ENCODE measurements at regions not wholly inside any gene's neighbourhood (a gene's known extent, or its start where the extent isn't known, plus 50 kb on each side); places are given as distances from the start of the nearest gene placed in this dataset.

DNA sequence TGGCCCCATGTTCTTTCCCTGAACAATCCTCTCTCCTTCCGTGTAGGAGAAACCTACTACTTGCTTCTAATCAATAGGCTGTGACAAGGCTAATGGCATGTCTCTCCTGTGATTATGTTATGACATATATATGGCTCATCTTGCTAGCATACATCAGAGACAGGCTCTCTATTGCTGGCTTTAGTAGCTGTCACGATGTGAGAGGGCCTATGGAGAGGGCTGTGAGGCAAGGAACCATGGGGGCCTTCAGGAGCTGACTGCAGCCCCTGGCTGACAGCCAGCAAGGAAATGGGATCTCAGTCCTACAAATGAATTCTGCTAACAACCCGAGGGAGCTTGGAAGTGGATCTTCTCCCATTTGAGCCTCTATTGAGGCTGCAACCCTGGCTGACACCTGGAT, 96.3 kb downstream of the EOMES start:
- H3K9ac ChIP-seq (ENCODE audit: insufficient read length) = no peak overlapping the region
- H3K27ac ChIP-seq = no peak overlapping the region
- H3K36me3 ChIP-seq (ENCODE audit: insufficient read depth, low read length) = no peaks in the 10 kb centered on the region
- H3K9me3 ChIP-seq (ENCODE audit: low read depth, low read length) = no peaks in the 10 kb centered on the region
- no peak for DNase-seq (ENCODE audit: low read depth, low spot score)
- H3K4me3 ChIP-seq = no peak overlapping the region
- TF ChIP-seq EZH2 (IDR thresholded peaks at IDR 0.05) = no peak
- TF ChIP-seq FOXP2 (optimal IDR thresholded peaks at IDR 0.05; ENCODE audit: control extremely low read depth, extremely low read length, insufficient read depth) = no peak

DNA sequence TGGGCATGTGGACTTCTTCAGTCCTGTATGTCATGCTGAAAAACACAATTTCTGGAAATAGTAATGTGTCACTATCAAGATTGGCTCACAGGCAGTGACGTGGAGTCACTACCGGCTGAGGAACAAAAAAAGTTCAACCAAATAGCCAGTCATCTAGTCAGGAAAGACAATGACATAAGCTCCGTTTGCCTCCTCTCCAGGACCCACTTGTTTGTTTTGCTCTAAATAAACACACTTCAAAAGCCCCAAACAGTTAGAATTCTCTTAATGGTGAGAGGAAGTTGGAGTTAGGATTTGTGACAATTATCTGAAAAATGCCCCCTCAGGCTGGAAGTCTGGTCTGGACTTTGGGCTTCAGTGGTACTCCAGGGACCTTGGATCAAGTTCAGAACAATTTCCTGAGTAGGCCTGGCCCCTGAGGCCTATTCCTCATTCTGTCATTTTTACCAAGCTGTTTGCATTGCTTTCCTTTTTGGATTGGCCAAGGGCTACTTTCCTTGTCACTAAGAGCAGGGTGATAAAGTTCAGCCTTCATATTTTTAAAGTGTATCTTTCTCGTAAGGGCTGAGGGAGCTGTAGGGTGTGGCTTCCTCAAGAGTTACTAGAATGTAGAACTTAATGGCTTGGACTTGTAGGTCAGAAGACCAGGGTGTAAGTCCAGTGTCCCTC, 98.9 kb downstream of the EOMES start:
- no peak overlapping the region for H3K4me3 ChIP-seq
- H3K9me3 ChIP-seq (ENCODE audit: low read depth, low read length) = no peaks in the 10 kb centered on the region
- TF ChIP-seq POLR2AphosphoS5 (IDR thresholded peaks at IDR 0.05; ENCODE audit: borderline replicate concordance, low read depth, low read length) = no peak
- no peak for TF ChIP-seq FOXP2 (optimal IDR thresholded peaks at IDR 0.05; ENCODE audit: control extremely low read depth, extremely low read length, insufficient read depth)
- no peak for TF ChIP-seq EZH2 (IDR thresholded peaks at IDR 0.05)
- no peak for DNase-seq (ENCODE audit: low read depth, low spot score)
- H3K9ac ChIP-seq (ENCODE audit: insufficient read length) = no peak overlapping the region
- no peaks in the 10 kb centered on the region for H3K36me3 ChIP-seq (ENCODE audit: insufficient read depth, low read length)
- H3K27ac ChIP-seq = no peak overlapping the region

DNA sequence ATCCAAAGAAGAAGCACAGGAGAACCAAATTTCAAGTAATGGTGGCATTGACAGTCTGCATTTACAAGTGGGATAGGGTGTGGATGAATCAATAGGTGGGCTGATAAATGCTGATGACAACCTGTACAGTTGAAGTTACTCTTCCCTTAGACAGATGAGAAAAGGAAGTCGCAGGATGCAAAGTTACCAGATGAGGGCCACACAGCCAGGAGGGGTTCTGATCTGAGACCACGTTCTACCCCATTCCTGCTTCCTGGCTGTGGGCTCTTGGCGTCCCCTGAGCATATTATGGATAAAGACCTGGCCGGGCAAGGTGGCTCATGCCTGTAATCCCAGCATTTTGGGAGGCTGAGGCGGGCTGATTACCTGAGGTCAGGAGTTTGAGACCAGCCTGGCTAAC, 104.6 kb downstream of the EOMES start:
- Histone ChIP-seq H3K9me3 (ENCODE audit: low read depth, low read length) (no peaks in the 10 kb centered on the region), H3K9ac (ENCODE audit: insufficient read length) (no peak overlapping the region), H3K36me3 (ENCODE audit: insufficient read depth, low read length) (no peaks in the 10 kb centered on the region), H3K27ac (no peak overlapping the region), H3K4me3 (no peak overlapping the region)
- TF ChIP-seq POLR2AphosphoS5 (IDR thresholded peaks at IDR 0.05; ENCODE audit: borderline replicate concordance, low read depth, low read length) = no peak
- no peak for TF ChIP-seq FOXP2 (optimal IDR thresholded peaks at IDR 0.05; ENCODE audit: control extremely low read depth, extremely low read length, insufficient read depth)
- TF ChIP-seq EZH2 (IDR thresholded peaks at IDR 0.05) = no peak
- DNase-seq (ENCODE audit: low read depth, low spot score) = no peak

DNA sequence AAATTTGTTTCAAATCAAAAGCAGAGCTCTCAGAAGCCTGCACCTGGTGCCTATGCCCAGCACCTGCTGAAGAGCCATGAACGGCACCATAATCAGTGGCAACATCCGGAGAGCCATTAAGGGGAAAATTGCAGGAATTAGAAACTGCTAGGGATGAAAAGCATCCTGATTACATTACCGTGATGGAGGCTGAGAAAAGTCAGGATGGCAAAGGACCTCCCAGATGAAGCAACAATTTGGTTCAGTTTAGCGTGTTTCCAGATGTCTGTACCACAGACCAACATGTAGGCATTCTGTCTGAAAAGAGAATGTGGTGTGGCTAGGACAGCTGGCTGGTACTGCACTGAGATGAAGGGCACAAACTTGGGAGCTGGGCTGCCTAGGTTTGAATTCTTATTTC, 106.1 kb downstream of the EOMES start:
- no peak overlapping the region for H3K27ac ChIP-seq
- H3K36me3 ChIP-seq (ENCODE audit: insufficient read depth, low read length) = no peaks in the 10 kb centered on the region
- no peak for TF ChIP-seq POLR2AphosphoS5 (IDR thresholded peaks at IDR 0.05; ENCODE audit: borderline replicate concordance, low read depth, low read length)
- TF ChIP-seq FOXP2 (optimal IDR thresholded peaks at IDR 0.05; ENCODE audit: control extremely low read depth, extremely low read length, insufficient read depth) = no peak
- no peak for TF ChIP-seq EZH2 (IDR thresholded peaks at IDR 0.05)

DNA sequence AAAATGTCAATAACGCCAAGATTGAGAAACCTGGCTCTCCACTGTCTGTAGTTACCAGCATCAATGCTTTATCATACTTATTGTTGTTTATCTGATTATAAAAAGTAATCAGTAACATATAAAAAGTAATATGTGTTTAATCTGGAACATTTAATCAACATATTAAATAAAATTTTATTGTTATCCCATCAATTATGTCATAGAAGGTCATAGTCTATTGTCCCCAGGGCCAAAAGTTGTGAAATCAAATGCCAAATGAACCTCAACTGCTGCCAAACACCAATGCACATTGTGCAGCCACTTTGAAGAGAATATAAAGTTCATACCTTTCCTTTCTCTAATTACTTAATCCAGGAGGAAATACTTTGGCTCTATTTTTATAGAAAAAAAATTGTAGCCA, 106.6 kb downstream of the EOMES start:
- no peak overlapping the region for H3K27ac ChIP-seq
- TF ChIP-seq FOXP2 (optimal IDR thresholded peaks at IDR 0.05; ENCODE audit: control extremely low read depth, extremely low read length, insufficient read depth) = no peak
- no peak for TF ChIP-seq POLR2AphosphoS5 (IDR thresholded peaks at IDR 0.05; ENCODE audit: borderline replicate concordance, low read depth, low read length)
- TF ChIP-seq EZH2 (IDR thresholded peaks at IDR 0.05) = no peak
- no peaks in the 10 kb centered on the region for H3K9me3 ChIP-seq (ENCODE audit: low read depth, low read length)
- H3K9ac ChIP-seq (ENCODE audit: insufficient read length) = no peak overlapping the region
- no peaks in the 10 kb centered on the region for H3K36me3 ChIP-seq (ENCODE audit: insufficient read depth, low read length)
- DNase-seq (ENCODE audit: low read depth, low spot score) = no peak
- no peak overlapping the region for H3K4me3 ChIP-seq

More for the DNA sequence above, 106.1 kb downstream of the EOMES start:
- no peak overlapping the region for H3K9ac ChIP-seq (ENCODE audit: insufficient read length)
- no peak for DNase-seq (ENCODE audit: low read depth, low spot score)
- H3K4me3 ChIP-seq = no peak overlapping the region
- H3K9me3 ChIP-seq (ENCODE audit: low read depth, low read length) = no peaks in the 10 kb centered on the region

DNA sequence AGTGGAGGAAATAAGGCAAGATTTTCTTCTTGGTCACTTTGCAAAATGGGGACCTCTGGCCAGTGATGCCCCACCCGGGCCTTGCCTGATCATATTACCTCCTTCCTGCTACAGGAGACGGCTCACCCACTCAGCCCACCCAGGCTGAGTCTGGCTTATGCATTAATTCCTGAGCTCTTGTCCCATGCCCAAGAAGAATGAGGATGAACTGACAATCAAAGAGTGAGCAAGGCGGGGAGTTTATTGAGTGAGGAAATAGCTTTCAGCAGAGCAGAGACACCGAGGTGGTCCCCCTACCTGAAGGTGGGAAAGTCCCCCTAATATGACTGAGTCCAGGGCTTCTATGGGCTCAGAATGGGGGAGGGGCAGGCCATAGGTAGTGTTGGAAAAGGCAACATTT, 107.5 kb downstream of the EOMES start:
- H3K27ac ChIP-seq = no peak overlapping the region
- no peak overlapping the region for H3K9ac ChIP-seq (ENCODE audit: insufficient read length)
- no peaks in the 10 kb centered on the region for H3K9me3 ChIP-seq (ENCODE audit: low read depth, low read length)
- no peak for DNase-seq (ENCODE audit: low read depth, low spot score)
- no peak overlapping the region for H3K4me3 ChIP-seq
- no peaks in the 10 kb centered on the region for H3K36me3 ChIP-seq (ENCODE audit: insufficient read depth, low read length)
- TF ChIP-seq FOXP2 (optimal IDR thresholded peaks at IDR 0.05; ENCODE audit: control extremely low read depth, extremely low read length, insufficient read depth) = no peak
- TF ChIP-seq POLR2AphosphoS5 (IDR thresholded peaks at IDR 0.05; ENCODE audit: borderline replicate concordance, low read depth, low read length) = no peak
- TF ChIP-seq EZH2 (IDR thresholded peaks at IDR 0.05) = no peak

DNA sequence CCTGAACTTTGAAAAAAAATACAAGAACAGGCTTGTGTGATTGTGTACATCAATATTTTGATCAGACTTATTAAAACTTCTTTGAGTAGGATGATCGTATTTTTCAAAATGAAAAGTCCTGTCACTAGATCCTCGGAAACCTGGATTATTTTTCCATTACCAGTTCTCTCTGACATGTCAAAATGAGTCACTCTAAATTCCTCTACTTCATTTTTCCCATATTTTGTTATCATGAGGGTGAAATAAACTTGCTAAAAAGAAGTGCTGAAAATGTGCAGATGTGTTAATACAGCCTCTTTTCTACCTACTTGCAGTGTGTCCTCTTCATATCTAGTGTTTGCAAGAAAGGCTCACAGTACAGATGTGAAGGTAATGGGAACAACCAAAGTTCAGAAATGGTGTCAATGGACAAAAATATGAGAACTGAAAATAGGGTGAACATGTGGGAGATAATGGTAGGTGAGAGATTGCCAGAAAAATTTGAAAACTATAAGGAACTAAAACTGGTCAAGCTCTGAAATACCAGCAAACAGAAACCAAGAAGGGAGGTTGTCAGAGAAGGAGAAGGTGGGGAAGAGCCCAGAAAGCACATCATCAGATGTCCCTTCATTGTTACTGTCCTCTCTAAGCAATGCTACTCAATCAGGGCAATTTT, 108.2 kb downstream of the EOMES start:
- no peak for TF ChIP-seq POLR2AphosphoS5 (IDR thresholded peaks at IDR 0.05; ENCODE audit: borderline replicate concordance, low read depth, low read length)
- TF ChIP-seq EZH2 (IDR thresholded peaks at IDR 0.05) = no peak
- TF ChIP-seq FOXP2 (optimal IDR thresholded peaks at IDR 0.05; ENCODE audit: control extremely low read depth, extremely low read length, insufficient read depth) = no peak
- Histone ChIP-seq H3K27ac (no peak overlapping the region), H3K4me3 (no peak overlapping the region), H3K9ac (ENCODE audit: insufficient read length) (no peak overlapping the region), H3K9me3 (ENCODE audit: low read depth, low read length) (no peaks in the 10 kb centered on the region), H3K36me3 (ENCODE audit: insufficient read depth, low read length) (no peaks in the 10 kb centered on the region)
- DNase-seq (ENCODE audit: low read depth, low spot score) = no peak

DNA sequence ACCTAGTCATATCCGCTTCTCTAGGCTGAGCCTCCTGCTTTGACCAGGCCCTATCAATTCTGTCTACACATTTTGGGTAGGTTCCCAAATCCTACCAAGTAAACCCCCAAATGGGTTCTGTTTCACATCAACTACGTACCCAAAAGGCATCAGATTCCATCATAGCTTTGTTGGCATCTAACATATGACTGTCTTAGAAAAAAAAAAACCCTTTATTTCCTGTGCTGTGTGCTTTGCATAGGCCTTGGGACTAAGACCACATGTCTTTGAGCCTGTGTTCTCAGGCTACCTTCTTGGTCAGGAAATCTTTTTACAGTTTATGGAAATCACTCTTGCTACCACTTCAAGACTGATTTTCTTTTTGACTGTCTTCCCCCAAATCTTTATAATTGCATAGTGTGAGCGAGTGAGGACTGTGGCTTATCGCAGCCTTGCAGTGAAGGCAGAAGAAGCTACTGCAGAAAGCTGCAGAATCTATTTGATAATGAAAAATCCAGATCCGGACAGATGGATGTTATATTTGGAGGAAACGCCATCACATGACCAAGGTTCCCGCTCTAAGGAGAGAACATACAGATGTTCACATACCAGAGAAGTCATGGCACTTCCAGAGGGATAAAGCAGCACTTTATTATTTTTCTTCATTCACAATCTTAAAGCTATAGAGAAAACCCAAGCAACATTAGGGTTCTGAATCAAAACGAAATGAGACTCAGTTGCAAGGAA, 111.2 kb downstream of the EOMES start:
- H3K36me3 ChIP-seq (ENCODE audit: insufficient read depth, low read length) = no peaks in the 10 kb centered on the region
- H3K9ac ChIP-seq (ENCODE audit: insufficient read length) = no peak overlapping the region
- no peak overlapping the region for H3K27ac ChIP-seq
- TF ChIP-seq FOXP2 (optimal IDR thresholded peaks at IDR 0.05; ENCODE audit: control extremely low read depth, extremely low read length, insufficient read depth) (no peak), POLR2AphosphoS5 (IDR thresholded peaks at IDR 0.05; ENCODE audit: borderline replicate concordance, low read depth, low read length) (no peak), EZH2 (IDR thresholded peaks at IDR 0.05) (no peak)
- H3K4me3 ChIP-seq = no peak overlapping the region
- no peak for DNase-seq (ENCODE audit: low read depth, low spot score)
- no peaks in the 10 kb centered on the region for H3K9me3 ChIP-seq (ENCODE audit: low read depth, low read length)

All from SK-N-MC (cell line).